Kidney tubule cell (primary cell): ENCODE measurements at regions not wholly inside any gene's neighbourhood (a gene's known extent, or its start where the extent isn't known, plus 50 kb on each side); places are given as distances from the start of the nearest gene placed in this dataset.

Experiments
- DNase-seq: peaks from one replicate; pipeline ENCODE4 v3.0.0-alpha.2; 2018; ENCODE audit warnings: low spot score

DNA sequence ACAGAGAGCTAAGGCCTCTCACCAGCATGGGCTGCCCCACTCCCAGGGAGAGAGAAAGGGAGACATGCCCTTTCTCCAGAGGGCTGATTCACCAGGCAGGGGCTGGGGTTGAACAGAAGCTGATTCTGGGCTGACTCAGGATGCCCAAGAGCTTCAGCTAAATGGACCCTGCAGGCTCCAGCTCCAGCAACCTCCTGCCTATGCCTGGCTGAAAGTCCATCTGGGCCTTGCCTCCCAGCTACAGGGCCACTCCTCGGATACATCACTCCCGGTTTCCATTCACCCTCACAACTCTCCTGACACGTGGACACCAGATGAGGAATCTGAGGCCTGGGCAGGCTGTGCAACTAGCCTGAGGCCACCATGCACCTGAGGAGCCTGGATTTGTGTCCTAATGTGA is 215.5 kb downstream of the BUD13 start:
- no peak for DNase-seq

GRCh38 chr11:116556483-116556882 is 216.3 kb downstream of the BUD13 start:
- no peak for DNase-seq

GRCh38 chr11:116553482-116553881 is 219.3 kb downstream of the BUD13 start:
- DNase-seq: no peak

DNA sequence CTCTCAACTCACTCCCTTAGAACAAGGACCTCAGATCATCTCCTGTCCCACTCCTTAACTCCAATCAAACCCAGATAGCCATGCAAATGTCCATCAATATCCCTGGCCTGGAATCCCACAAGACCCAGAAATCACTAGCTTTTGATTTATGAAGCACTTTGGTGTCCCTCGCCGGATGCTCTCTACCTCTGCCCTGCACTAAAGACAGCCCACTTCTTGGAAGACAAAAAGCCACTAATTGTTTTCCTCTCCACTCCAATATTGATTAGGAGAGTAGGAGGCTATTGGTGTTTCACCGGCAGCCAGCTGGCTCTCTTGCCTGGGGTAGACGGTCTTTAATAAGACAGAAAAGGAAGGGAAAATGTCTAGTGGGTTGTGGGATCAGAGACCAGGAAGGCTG is 221.2 kb downstream of the BUD13 start:
- no peak for DNase-seq

GRCh38 chr11:116548256-116548655 is 224.5 kb downstream of the BUD13 start:
- no peak for DNase-seq

DNA sequence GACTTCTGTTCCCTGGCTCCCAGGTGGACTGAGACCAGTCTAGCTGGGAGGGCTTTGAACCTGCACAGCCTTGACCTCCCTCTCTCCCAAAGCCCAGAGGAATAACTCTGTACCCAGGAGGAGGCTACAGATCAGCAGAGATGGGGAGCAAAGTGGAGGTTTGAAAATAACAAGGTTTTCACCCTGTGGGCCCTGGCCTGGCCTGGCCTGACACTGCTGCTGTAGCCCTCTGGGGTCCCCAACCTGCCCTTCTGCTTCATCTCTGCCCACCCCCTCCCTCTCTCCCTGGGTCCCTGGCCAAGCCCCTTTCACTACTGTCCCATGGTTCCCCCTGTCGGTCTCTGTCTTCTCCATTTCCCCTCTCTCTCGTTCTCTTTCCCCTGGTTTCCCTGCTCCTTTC is 225.2 kb downstream of the BUD13 start:
- DNase-seq: no peak

GRCh38 chr11:116545912-116546311 is 226.9 kb downstream of the BUD13 start:
- no peak for DNase-seq

GRCh38 chr11:116544721-116545120 is 228.1 kb downstream of the BUD13 start:
- DNase-seq: no peak

GRCh38 chr11:116543911-116544475 is 228.8 kb downstream of the BUD13 start:
- no peak for DNase-seq

DNA sequence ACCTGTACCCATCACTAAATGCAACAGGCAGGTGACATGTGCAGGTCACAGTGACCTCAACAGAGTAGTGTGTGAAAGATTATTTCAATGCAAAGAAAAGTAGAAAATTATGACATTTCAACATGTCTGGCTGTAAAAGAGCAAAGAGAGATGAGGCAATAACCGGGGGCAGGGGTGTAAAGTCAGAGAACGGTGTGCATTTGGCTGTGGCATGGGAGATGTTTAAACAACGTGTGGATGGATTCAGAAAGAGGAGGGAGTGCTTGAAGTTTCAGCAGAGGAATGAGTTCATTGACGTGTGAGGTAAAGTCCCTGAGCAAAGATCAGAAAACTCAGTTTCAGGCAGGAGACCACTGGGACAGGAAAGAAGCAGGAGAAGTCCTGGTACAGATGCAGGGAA is 229.7 kb downstream of the BUD13 start:
- no peak for DNase-seq

DNA sequence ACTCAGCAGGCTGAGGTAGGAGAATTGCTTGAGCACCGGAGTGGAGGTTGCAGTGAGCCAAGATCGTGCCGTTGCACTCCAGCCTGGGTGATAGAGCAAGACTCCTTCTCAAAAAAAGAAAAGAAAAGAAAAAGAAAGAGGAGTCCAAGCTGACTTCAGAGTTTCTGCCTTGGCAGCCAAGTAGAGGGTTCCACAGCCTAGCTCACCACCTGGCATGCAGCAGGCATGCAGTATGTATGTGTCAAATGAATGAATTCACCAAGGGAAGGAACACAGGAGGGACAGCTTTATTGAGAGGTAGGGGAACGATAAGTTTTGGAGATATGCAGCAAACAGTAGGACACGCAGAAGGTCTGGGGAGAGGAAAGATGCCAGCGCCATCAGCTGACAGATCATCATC is 230.4 kb downstream of the BUD13 start:
- no peak for DNase-seq

DNA sequence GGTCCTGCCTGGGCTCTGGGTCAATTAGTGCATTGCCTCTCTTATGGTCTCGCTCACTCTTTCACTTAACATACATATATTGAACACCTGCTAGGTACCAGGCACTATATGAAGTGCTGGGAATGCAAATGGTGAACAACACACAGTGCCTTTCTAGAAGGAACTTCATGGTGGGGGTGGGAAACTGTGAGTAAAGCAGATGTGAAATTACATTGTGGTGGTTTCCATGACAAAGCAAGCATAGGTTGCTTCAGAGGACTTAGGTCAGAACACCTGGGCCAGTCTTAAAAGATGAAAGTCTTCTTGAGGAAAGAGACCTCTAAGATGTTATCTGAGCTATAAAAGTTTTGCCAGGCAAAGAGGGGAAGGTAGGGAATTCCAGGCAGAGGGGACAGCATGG is 231.3 kb downstream of the BUD13 start:
- DNase-seq: no peak

DNA sequence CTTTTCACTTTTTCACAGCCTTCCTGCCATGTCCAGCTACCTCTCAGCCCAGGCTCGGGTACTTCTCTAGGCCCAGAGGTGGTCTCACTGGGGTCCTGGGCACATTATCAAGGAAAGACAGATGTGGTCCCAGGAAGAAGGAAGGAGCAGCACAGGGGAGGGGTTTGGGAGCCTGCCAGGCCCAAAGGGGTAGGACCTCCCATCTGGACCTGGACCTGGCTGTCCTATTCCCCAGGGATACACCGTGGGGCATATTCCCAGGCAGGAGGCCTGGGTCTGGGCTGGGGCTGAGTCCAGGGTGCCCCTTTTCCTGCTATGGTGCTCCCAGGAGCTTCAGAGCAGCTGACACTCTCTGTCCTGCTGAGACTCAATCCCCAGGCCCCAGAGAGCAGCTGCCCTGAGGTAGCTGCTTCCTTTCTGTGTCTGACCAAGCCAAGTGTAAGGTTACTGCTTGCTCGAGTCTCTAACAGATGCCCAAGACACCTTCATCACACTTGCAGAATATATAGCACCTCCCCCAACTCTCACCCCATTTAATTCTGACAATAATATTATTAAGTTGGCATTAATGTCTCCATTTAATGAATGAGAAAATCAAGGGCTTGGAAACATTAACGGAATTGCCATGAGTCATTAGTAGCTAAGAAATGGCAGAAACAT is 232.0 kb downstream of the BUD13 start:
- no peak for DNase-seq

GRCh38 chr11:116539836-116540418 is 232.9 kb downstream of the BUD13 start:
- DNase-seq: no peak

- no peak for DNase-seq
Measured at GRCh38 chr11:116539211-116539610, 233.6 kb downstream of the BUD13 start.

DNA sequence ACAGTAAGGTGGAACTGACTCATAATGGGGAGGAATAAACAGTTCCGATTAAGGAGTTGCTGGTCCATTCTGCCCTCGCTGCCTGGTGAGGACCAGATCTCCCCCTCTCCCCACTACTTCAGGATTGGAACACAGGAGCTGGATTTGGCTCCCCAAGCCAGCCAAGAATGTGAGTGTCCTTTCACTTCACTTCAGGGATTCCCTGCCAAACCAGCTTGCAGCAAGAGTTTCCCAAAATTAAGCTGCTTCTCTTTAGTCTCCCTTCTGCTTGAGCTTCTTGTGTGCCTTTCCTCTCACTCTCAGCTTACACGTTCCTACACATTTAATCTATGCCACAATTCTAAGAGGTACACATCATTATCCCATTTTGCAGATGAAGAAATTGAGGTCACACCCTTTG is 234.1 kb downstream of the BUD13 start:
- DNase-seq: no peak

GRCh38 chr11:116537709-116538108 is 235.1 kb downstream of the BUD13 start:
- DNase-seq: no peak

GRCh38 chr11:116537121-116537520 is 235.7 kb downstream of the BUD13 start:
- no peak for DNase-seq

DNA sequence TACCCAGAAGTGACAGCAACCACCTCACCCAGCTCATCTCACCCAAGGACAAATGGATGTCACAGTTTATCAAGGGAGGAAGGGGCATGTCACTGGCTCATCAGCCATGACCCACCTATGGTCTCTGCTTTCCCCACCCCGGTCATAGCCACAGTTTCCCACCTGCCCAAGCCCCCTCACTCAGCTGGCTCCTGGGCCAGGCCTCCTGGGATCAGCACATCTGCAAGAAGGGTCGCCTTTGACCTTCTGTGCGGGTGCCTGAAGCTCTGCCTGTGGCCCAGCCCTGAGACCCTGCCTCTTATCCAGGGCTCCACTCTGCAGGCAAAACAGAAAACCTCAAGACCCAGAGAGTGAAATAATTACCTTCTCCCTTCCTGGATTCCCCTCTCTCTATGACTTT is 236.4 kb downstream of the BUD13 start:
- no peak for DNase-seq

DNA sequence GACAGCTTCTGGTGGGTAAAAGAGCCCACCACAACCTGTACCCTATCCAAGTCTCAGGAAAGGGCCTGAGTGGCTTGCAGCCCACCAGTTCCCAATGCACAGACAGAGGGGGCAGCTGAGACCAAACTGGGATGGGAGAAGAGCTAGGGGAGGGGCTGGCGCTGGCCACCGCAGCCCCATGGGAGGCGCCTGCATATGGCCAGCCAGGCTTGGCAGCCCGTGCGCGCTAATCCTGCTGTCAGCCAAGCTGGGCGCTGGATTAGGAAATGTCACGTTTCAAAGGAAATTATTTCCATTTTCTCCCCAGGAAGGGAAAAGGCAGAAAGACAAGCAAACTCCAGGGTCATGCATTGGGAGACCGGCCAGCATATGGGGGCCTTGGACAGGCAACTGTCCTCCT is 236.8 kb downstream of the BUD13 start:
- no peak for DNase-seq

DNA sequence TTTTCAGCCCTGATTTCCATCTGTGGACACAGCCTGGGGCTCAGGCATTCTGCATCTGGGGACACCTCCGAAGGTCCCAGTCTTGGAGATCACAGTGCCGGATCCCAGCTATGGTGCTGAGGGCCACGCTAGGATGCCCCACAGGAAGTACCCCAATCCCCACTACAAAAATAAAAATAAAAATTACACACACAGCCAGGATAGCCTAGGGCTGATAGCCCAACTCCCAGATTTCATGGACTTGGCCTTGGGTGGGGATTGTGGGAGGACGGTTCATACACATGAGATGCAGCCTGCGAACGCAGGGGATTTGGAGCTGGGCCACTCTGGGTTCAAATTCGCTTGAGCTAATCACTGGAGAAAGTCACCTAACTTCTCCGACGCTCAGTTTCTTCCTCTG is 237.7 kb downstream of the BUD13 start:
- no peak for DNase-seq

- DNase-seq: no peak
Measured at GRCh38 chr11:116534270-116534975, 238.4 kb downstream of the BUD13 start.

GRCh38 chr11:116533186-116533825 is 239.5 kb downstream of the BUD13 start:
- no peak for DNase-seq
